WTC11 (cell line): ENCODE measurements at regions not wholly inside any gene's neighbourhood (a gene's known extent, or its start where the extent isn't known, plus 50 kb on each side); places are given as distances from the start of the nearest gene placed in this dataset.

Experiments used
- ATAC-seq: fragments of 200-7000 bp; cut with Tn5 transposase; 2 replicates; pipeline ENCODE4 v1.10.0; 2021; ENCODE audit warnings: mild to moderate bottlenecking, moderate library complexity
- CTCF ChIA-PET: fragments of 300-600 bp; sonication (Branson Sonifier 250); formaldehyde crosslinking; loops from one replicate; lab custom pipeline; 2021; ENCODE audit warnings: antibody characterized with exemption; lab: Charles Lee
- POLR2A ChIA-PET: fragments of 350-600 bp; sonication (Branson Sonifier 250); formaldehyde crosslinking; loops from one replicate; lab custom pipeline; 2021; ENCODE audit warnings: antibody characterized with exemption; lab: Charles Lee
- DNase-seq: peaks from one replicate; pipeline ENCODE4 v3.0.0; 2021; ENCODE audit warnings: low spot score
- H3K27ac Mint-ChIP-seq: 2 replicates; pipeline ENCODE4 v1.8.0; 2021; ENCODE audit warnings: mixed read lengths
- H3K27me3 Mint-ChIP-seq: 2 replicates; pipeline ENCODE4 v1.8.0; 2021; ENCODE audit warnings: low read depth, mild to moderate bottlenecking, moderate library complexity, mixed read lengths
- H3K36me3 Mint-ChIP-seq: 2 replicates; pipeline ENCODE4 v1.8.0; 2021; ENCODE audit warnings: mixed read lengths
- H3K4me1 Mint-ChIP-seq: 2 replicates; pipeline ENCODE4 v1.8.0; 2022; ENCODE audit warnings: mixed read lengths
- H3K4me3 Mint-ChIP-seq: 2 replicates; pipeline ENCODE4 v1.8.0; 2021; ENCODE audit warnings: mild to moderate bottlenecking, moderate library complexity, mixed read lengths
- H3K9me3 Mint-ChIP-seq: 2 replicates; pipeline ENCODE4 v1.8.0; 2021; ENCODE audit warnings: mixed read lengths
- ATF2 ChIP-seq: sonication (generic); formaldehyde crosslinking; IDR thresholded peaks from 2 replicates; pipeline ENCODE4 v1.8.1; 2022; ENCODE audit warnings: low read depth, missing genetic modification reagents, borderline replicate concordance
- ATF6 ChIP-seq: sonication (generic); formaldehyde crosslinking; IDR thresholded peaks from 2 replicates; pipeline ENCODE4 v1.8.1; 2023; ENCODE audit warnings: mild to moderate bottlenecking, missing genetic modification reagents
- CTCF ChIP-seq: fragments of 200-600 bp; IDR thresholded peaks from 2 replicates; pipeline ENCODE4 v1.8.0; 2022; ENCODE audit warnings: antibody characterized with exemption
- ESRRA ChIP-seq: sonication (generic); formaldehyde crosslinking; IDR thresholded peaks from 2 replicates; pipeline ENCODE4 v1.8.1; 2022; ENCODE audit warnings: mild to moderate bottlenecking, missing genetic modification reagents, borderline replicate concordance
- ETV6 ChIP-seq: sonication (generic); formaldehyde crosslinking; IDR thresholded peaks from 2 replicates; pipeline ENCODE4 v1.8.1; 2022; ENCODE audit warnings: mild to moderate bottlenecking, missing genetic modification reagents
- FOXP1 ChIP-seq: sonication (generic); formaldehyde crosslinking; IDR thresholded peaks from 2 replicates; pipeline ENCODE4 v1.8.0; 2022; ENCODE audit warnings: missing genetic modification reagents, mild to moderate bottlenecking, moderate library complexity, borderline replicate concordance
- HMGXB4 ChIP-seq: sonication (generic); formaldehyde crosslinking; IDR thresholded peaks from 2 replicates; pipeline ENCODE4 v1.8.1; 2023; ENCODE audit warnings: mild to moderate bottlenecking, moderate library complexity, missing genetic modification reagents
- JUN ChIP-seq: sonication (generic); formaldehyde crosslinking; IDR thresholded peaks from 2 replicates; pipeline ENCODE4 v1.8.0; 2023; ENCODE audit warnings: mild to moderate bottlenecking, missing genetic modification reagents
- MYBL2 ChIP-seq: sonication (generic); formaldehyde crosslinking; IDR thresholded peaks from 2 replicates; pipeline ENCODE4 v1.8.1; 2023; ENCODE audit warnings: mild to moderate bottlenecking, moderate library complexity, missing genetic modification reagents
- NR1H2 ChIP-seq: sonication (generic); formaldehyde crosslinking; IDR thresholded peaks from 2 replicates; pipeline ENCODE4 v1.9.0; 2021; ENCODE audit warnings: mild to moderate bottlenecking, moderate library complexity, missing genetic modification reagents
- NR2C2 ChIP-seq: sonication (generic); formaldehyde crosslinking; IDR thresholded peaks from 2 replicates; pipeline ENCODE4 v1.8.0; 2022; ENCODE audit warnings: mild to moderate bottlenecking, missing genetic modification reagents
- OVOL2 ChIP-seq: fragments of 250-450 bp; sonication (Bioruptor Pico); IDR thresholded peaks from 2 replicates; pipeline ENCODE4 v1.9.0; 2021; ENCODE audit warnings: mild to moderate bottlenecking, borderline replicate concordance
- RELA ChIP-seq: sonication (generic); formaldehyde crosslinking; IDR thresholded peaks from 2 replicates; pipeline ENCODE4 v1.8.1; 2022; ENCODE audit warnings: missing genetic modification reagents, mild to moderate bottlenecking, borderline replicate concordance
- RORB ChIP-seq: fragments of 250-450 bp; sonication (Bioruptor Pico); IDR thresholded peaks from 2 replicates; pipeline ENCODE4 v1.9.0; 2021; ENCODE audit warnings: mild to moderate bottlenecking
- ZNF138 ChIP-seq: sonication (generic); formaldehyde crosslinking; conservative IDR thresholded peaks from 2 replicates; pipeline ENCODE4 v1.8.1; 2022; ENCODE audit warnings: mild to moderate bottlenecking, moderate library complexity, missing genetic modification reagents
- ZNF219 ChIP-seq: sonication (generic); formaldehyde crosslinking; IDR thresholded peaks from 2 replicates; pipeline ENCODE4 v1.8.0; 2023; ENCODE audit warnings: missing genetic modification reagents, mild to moderate bottlenecking, borderline replicate concordance
- ZNF423 ChIP-seq: fragments of 250-450 bp; sonication (Bioruptor Pico); IDR thresholded peaks from 2 replicates; pipeline ENCODE4 v2.1.2; 2022; ENCODE audit warnings: mild to moderate bottlenecking, moderate library complexity
- TF ChIP-seq, protein P1 (sequence below): sonication (generic); formaldehyde crosslinking; IDR thresholded peaks from 2 replicates; pipeline ENCODE4 v1.8.0; 2022; ENCODE audit warnings: mild to moderate bottlenecking, missing genetic modification reagents
- TF ChIP-seq, protein P2 (sequence below): sonication (generic); formaldehyde crosslinking; IDR thresholded peaks from 2 replicates; pipeline ENCODE4 v1.8.1; 2023; ENCODE audit warnings: mild to moderate bottlenecking, missing genetic modification reagents, moderate library complexity
- TF ChIP-seq, protein P3 (sequence below): sonication (generic); formaldehyde crosslinking; IDR thresholded peaks from 2 replicates; pipeline ENCODE4 v1.8.0; 2022; ENCODE audit warnings: missing genetic modification reagents

- ChIA-PET POLR2A (no interaction called here), CTCF (no interaction called here)
- no peak overlapping the region for H3K27ac Mint-ChIP-seq
- no peaks in the 10 kb centered on the region for H3K36me3 Mint-ChIP-seq
- peaks cover 3% of the 10 kb centered on the region; the same call in 1 of the 2 replicates for H3K9me3 Mint-ChIP-seq
- H3K4me3 Mint-ChIP-seq, result no peak overlapping the region
- no peak for TF ChIP-seq RORB
- no peak for TF ChIP-seq ATF2
- TF ChIP-seq HMGXB4 (CRISPR knock-in tag), result no peak
- H3K27me3 Mint-ChIP-seq, result no peaks in the 10 kb centered on the region
- H3K4me1 Mint-ChIP-seq, result peaks cover under 1% of the 10 kb centered on the region; the same call in 1 of the 2 replicates
- no peak for ATAC-seq
- no peak for DNase-seq
Observed at GRCh38 chr4:130172156-130172555, 1076.2 kb downstream of the C4orf33 start.

DNA sequence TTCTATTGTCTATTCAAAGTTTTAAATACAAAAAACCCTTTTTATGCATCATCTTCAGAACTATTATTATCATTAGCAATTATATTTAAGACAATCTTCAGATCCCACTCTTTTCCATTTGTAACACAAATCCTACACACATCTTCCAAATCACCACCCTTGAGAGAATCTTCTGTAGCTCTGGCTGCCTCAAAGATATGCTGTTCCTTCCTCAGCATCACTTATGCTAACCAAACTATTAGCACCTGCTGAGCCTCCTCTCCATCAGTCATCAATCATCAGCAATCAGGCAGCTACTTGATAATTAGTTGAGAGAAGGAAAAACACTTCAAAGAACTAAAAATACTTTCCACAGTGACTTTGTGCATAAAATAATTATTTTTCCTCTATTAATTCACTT, 1082.2 kb downstream of the C4orf33 start:
- Mint-ChIP-seq H3K4me1 (peaks cover 43% of the 10 kb centered on the region), H3K36me3 (no peaks in the 10 kb centered on the region), H3K27ac (no peak overlapping the region), H3K4me3 (no peak overlapping the region), H3K27me3 (no peaks in the 10 kb centered on the region), H3K9me3 (no peaks in the 10 kb centered on the region)
- no peak for DNase-seq
- no peak for ATAC-seq
- POLR2A ChIA-PET, result no interaction called here
- TF ChIP-seq ESRRA (CRISPR knock-in tag), result no peak
- TF ChIP-seq ZNF219, result no peak
- no peak for TF ChIP-seq FOXP1 (CRISPR knock-in tag)
- CTCF ChIA-PET, result no interaction called here

DNA sequence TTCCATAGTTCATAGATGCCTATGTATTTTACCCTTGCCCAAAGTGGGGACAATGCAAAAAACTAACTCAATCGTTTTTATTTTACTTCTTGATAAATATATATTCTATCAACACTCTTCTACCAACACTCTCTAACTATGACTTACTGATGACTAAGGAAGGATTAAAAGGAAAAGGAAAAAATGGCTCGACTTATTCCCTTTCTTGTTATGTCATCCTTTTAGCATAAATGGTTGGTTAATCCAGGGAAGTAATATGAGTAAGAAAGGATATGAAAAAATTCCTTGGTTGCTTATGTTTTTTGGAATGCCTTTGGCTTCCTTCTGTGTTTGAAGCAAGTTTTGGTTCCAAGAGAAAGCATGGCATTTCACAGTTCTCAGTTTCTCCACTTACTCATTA, 1087.1 kb downstream of the C4orf33 start:
- Mint-ChIP-seq H3K36me3 (no peaks in the 10 kb centered on the region), H3K4me3 (no peak overlapping the region)
- ATAC-seq, result no peak
- POLR2A ChIA-PET, result no interaction called here
- TF ChIP-seq, protein P1, sequence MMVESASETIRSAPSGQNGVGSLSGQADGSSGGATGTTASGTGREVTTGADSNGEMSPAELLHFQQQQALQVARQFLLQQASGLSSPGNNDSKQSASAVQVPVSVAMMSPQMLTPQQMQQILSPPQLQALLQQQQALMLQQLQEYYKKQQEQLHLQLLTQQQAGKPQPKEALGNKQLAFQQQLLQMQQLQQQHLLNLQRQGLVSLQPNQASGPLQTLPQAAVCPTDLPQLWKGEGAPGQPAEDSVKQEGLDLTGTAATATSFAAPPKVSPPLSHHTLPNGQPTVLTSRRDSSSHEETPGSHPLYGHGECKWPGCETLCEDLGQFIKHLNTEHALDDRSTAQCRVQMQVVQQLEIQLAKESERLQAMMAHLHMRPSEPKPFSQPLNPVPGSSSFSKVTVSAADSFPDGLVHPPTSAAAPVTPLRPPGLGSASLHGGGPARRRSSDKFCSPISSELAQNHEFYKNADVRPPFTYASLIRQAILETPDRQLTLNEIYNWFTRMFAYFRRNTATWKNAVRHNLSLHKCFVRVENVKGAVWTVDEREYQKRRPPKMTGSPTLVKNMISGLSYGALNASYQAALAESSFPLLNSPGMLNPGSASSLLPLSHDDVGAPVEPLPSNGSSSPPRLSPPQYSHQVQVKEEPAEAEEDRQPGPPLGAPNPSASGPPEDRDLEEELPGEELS, result no peak
- no peak for TF ChIP-seq NR2C2 (CRISPR knock-in tag)
- no peak for TF ChIP-seq ESRRA (CRISPR knock-in tag)
- no peak for TF ChIP-seq ATF6 (CRISPR knock-in tag)
- no peak for TF ChIP-seq ZNF138 (CRISPR knock-in tag)
- TF ChIP-seq, protein P2, sequence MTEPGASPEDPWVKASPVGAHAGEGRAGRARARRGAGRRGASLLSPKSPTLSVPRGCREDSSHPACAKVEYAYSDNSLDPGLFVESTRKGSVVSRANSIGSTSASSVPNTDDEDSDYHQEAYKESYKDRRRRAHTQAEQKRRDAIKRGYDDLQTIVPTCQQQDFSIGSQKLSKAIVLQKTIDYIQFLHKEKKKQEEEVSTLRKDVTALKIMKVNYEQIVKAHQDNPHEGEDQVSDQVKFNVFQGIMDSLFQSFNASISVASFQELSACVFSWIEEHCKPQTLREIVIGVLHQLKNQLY (CRISPR knock-in tag), result no peak
- no peak for TF ChIP-seq NR1H2
- TF ChIP-seq ETV6, result no peak
- TF ChIP-seq, protein P3, sequence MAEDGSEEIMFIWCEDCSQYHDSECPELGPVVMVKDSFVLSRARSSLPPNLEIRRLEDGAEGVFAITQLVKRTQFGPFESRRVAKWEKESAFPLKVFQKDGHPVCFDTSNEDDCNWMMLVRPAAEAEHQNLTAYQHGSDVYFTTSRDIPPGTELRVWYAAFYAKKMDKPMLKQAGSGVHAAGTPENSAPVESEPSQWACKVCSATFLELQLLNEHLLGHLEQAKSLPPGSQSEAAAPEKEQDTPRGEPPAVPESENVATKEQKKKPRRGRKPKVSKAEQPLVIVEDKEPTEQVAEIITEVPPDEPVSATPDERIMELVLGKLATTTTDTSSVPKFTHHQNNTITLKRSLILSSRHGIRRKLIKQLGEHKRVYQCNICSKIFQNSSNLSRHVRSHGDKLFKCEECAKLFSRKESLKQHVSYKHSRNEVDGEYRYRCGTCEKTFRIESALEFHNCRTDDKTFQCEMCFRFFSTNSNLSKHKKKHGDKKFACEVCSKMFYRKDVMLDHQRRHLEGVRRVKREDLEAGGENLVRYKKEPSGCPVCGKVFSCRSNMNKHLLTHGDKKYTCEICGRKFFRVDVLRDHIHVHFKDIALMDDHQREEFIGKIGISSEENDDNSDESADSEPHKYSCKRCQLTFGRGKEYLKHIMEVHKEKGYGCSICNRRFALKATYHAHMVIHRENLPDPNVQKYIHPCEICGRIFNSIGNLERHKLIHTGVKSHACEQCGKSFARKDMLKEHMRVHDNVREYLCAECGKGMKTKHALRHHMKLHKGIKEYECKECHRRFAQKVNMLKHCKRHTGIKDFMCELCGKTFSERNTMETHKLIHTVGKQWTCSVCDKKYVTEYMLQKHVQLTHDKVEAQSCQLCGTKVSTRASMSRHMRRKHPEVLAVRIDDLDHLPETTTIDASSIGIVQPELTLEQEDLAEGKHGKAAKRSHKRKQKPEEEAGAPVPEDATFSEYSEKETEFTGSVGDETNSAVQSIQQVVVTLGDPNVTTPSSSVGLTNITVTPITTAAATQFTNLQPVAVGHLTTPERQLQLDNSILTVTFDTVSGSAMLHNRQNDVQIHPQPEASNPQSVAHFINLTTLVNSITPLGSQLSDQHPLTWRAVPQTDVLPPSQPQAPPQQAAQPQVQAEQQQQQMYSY, result no peak
- no peak for TF ChIP-seq JUN (CRISPR knock-in tag)
- no peak for TF ChIP-seq MYBL2 (CRISPR knock-in tag)
- TF ChIP-seq ZNF423 (CRISPR knock-in tag), result no peak
- TF ChIP-seq OVOL2 (CRISPR knock-in tag), result no peak
- TF ChIP-seq CTCF, result no peak
- no peak for TF ChIP-seq RELA (CRISPR knock-in tag)
- TF ChIP-seq, all 79 proteins: peak for 0
- Mint-ChIP-seq H3K4me1 (peaks cover 77% of the 10 kb centered on the region), H3K27me3 (no peaks in the 10 kb centered on the region), H3K27ac (no peak overlapping the region), H3K9me3 (no peaks in the 10 kb centered on the region)
- DNase-seq, result no peak
- CTCF ChIA-PET, result no interaction called here
